ENCODE measurements at regions not wholly inside any gene's neighbourhood (a gene's known extent, or its start where the extent isn't known, plus 50 kb on each side); places are given as distances from the start of the nearest gene placed in this dataset.

DNA sequence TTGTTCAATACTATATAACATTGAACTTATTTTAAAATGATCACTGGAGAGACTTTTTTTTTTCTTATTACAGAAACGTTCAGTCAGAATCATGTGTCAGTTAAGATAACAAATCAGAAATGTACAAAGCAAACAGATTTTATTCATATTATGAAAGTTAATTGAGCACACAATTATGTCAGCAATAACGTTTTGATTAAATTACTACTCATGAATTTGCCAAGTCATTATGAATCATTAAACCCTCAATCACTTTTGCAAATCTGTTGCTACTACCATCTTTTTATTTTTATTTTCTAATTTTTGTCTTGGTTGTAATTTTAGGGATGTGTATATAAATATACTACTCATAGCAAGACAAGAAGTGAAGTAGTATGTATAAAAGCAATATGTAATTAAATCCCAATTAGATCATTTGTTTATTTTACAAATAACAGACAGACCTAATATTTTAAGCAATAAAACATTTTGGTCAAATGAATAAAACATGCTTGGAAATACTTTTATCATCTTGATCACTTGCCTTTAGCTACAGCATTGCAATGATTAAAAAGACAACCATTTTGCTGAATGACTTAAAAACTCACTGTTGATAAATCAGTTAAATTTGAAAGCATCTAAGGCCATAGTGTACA, 893.4 kb upstream of the MIR17HG start:
- DNase-seq (ENCODE audit: low read depth in 1 of 2, low spot score in 1 of 2), result no peak
- Histone ChIP-seq H3K27ac (replicated peaks) (no peak overlapping the region), H3K4me3 (replicated peaks; ENCODE audit: insufficient read depth, low read length) (no peak overlapping the region), H3K27me3 (ENCODE audit: insufficient read depth, poor library complexity, severe bottlenecking) (no peaks in the 10 kb centered on the region)
- TF ChIP-seq, protein P1, sequence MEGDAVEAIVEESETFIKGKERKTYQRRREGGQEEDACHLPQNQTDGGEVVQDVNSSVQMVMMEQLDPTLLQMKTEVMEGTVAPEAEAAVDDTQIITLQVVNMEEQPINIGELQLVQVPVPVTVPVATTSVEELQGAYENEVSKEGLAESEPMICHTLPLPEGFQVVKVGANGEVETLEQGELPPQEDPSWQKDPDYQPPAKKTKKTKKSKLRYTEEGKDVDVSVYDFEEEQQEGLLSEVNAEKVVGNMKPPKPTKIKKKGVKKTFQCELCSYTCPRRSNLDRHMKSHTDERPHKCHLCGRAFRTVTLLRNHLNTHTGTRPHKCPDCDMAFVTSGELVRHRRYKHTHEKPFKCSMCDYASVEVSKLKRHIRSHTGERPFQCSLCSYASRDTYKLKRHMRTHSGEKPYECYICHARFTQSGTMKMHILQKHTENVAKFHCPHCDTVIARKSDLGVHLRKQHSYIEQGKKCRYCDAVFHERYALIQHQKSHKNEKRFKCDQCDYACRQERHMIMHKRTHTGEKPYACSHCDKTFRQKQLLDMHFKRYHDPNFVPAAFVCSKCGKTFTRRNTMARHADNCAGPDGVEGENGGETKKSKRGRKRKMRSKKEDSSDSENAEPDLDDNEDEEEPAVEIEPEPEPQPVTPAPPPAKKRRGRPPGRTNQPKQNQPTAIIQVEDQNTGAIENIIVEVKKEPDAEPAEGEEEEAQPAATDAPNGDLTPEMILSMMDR (IDR thresholded peaks at IDR 0.05; ENCODE audit: insufficient read depth, low read length), result no peak
- TF ChIP-seq, protein P2, sequence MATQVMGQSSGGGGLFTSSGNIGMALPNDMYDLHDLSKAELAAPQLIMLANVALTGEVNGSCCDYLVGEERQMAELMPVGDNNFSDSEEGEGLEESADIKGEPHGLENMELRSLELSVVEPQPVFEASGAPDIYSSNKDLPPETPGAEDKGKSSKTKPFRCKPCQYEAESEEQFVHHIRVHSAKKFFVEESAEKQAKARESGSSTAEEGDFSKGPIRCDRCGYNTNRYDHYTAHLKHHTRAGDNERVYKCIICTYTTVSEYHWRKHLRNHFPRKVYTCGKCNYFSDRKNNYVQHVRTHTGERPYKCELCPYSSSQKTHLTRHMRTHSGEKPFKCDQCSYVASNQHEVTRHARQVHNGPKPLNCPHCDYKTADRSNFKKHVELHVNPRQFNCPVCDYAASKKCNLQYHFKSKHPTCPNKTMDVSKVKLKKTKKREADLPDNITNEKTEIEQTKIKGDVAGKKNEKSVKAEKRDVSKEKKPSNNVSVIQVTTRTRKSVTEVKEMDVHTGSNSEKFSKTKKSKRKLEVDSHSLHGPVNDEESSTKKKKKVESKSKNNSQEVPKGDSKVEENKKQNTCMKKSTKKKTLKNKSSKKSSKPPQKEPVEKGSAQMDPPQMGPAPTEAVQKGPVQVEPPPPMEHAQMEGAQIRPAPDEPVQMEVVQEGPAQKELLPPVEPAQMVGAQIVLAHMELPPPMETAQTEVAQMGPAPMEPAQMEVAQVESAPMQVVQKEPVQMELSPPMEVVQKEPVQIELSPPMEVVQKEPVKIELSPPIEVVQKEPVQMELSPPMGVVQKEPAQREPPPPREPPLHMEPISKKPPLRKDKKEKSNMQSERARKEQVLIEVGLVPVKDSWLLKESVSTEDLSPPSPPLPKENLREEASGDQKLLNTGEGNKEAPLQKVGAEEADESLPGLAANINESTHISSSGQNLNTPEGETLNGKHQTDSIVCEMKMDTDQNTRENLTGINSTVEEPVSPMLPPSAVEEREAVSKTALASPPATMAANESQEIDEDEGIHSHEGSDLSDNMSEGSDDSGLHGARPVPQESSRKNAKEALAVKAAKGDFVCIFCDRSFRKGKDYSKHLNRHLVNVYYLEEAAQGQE (IDR thresholded peaks at IDR 0.05; ENCODE audit: insufficient replicate concordance, low read depth), result no peak
- TF ChIP-seq POLR2AphosphoS5 (IDR thresholded peaks at IDR 0.05; ENCODE audit: low read depth) (no peak), SPI1 (IDR thresholded peaks at IDR 0.05; ENCODE audit: borderline replicate concordance, low read depth) (no peak), GABPA (IDR thresholded peaks at IDR 0.05; ENCODE audit: low read depth) (no peak)

DNA sequence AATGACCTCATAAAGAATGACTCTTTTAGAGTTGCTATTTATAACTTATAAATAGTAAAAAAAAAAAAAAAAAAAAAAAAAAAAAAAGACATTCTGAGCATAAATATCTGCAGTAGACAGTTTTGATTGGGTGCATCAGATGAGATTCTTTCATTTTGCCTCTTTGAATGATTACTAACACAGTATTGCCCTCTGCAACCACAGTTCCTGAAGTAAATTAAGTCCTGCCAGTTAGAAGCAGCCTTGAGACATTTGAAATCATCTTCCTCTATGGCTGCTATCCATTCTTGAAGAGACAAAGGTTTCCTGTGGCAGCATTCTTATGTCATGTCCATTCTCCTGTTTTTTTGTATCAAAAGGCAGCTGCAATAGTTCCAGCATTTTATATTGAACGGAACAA, 892.4 kb upstream of the MIR17HG start:
- Histone ChIP-seq H3K4me3 (replicated peaks; ENCODE audit: insufficient read depth, low read length) (no peak overlapping the region), H3K27me3 (ENCODE audit: insufficient read depth, poor library complexity, severe bottlenecking) (no peaks in the 10 kb centered on the region), H3K27ac (replicated peaks) (no peak overlapping the region)
- no peak for DNase-seq (ENCODE audit: low read depth in 1 of 2, low spot score in 1 of 2)
- TF ChIP-seq POLR2AphosphoS5 (IDR thresholded peaks at IDR 0.05; ENCODE audit: low read depth) (no peak), GABPA (IDR thresholded peaks at IDR 0.05; ENCODE audit: low read depth) (no peak)
- TF ChIP-seq, protein P2 (IDR thresholded peaks at IDR 0.05; ENCODE audit: insufficient replicate concordance, low read depth), result no peak
- TF ChIP-seq, protein P1 (IDR thresholded peaks at IDR 0.05; ENCODE audit: insufficient read depth, low read length), result no peak

DNA sequence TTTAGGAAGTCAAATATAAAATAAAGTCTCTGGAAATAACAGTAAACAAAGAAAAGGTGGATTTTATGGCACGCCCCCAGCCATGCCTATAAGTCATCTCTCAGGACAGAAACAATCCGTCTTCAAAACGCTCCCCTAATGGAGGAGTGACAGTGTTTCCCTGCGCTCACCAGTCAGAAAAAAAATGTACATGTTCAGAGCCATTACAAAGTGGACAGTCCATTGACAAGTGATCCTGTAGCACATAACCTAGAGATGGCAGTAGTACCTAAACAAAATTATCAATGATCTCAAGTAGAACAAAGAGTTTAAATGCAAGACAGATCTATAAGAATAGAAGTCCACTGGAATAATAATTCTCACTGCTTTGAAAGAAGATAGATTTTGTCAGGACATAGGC, 891.7 kb upstream of the MIR17HG start:
- Histone ChIP-seq H3K4me3 (replicated peaks; ENCODE audit: insufficient read depth, low read length) (no peak overlapping the region), H3K27ac (replicated peaks) (no peak overlapping the region), H3K27me3 (ENCODE audit: insufficient read depth, poor library complexity, severe bottlenecking) (no peaks in the 10 kb centered on the region)
- no peak for TF ChIP-seq SPI1 (IDR thresholded peaks at IDR 0.05; ENCODE audit: borderline replicate concordance, low read depth)
- TF ChIP-seq, protein P1 (IDR thresholded peaks at IDR 0.05; ENCODE audit: insufficient read depth, low read length), result no peak
- TF ChIP-seq GABPA (IDR thresholded peaks at IDR 0.05; ENCODE audit: low read depth), result no peak
- TF ChIP-seq, protein P2 (IDR thresholded peaks at IDR 0.05; ENCODE audit: insufficient replicate concordance, low read depth), result no peak
- no peak for TF ChIP-seq POLR2AphosphoS5 (IDR thresholded peaks at IDR 0.05; ENCODE audit: low read depth)
- no peak for DNase-seq (ENCODE audit: low read depth in 1 of 2, low spot score in 1 of 2)
